Fibroblast of skin of right quadriceps (primary cell): ENCODE measurements at regions not wholly inside any gene's neighbourhood (a gene's known extent, or its start where the extent isn't known, plus 50 kb on each side); places are given as distances from the start of the nearest gene placed in this dataset.

Experiments used
- DNase-seq: peaks from one replicate; pipeline ENCODE4 v3.0.0-alpha.2; 2013

GRCh38 chr16:14334366-14335080, 263.4 kb downstream of the MRTFB start:
- DNase-seq, result peak; percentile 72

- DNase-seq, result no peak
Observed at GRCh38 chr16:14333361-14333760, 262.2 kb downstream of the MRTFB start.

- no peak for DNase-seq
Observed at GRCh38 chr16:14331020-14331419, 259.9 kb downstream of the MRTFB start.

GRCh38 chr16:14329727-14330350, 258.7 kb downstream of the MRTFB start:
- no peak for DNase-seq

- DNase-seq, result peak; percentile 89
Observed at GRCh38 chr16:14325502-14326401, 254.6 kb downstream of the MRTFB start.

- peak; percentile 84 for DNase-seq
Observed at GRCh38 chr16:14324581-14324980, 253.5 kb downstream of the MRTFB start.

- no peak for DNase-seq
Observed at GRCh38 chr16:14322186-14322585, 251.1 kb downstream of the MRTFB start.

- no peak for DNase-seq
Observed at GRCh38 chr16:14321542-14321941, 250.4 kb downstream of the MRTFB start.

- no peak for DNase-seq
Observed at GRCh38 chr16:14320406-14320805, 249.3 kb downstream of the MRTFB start.
